MM.1S (cell line): ENCODE measurements at regions not wholly inside any gene's neighbourhood (a gene's known extent, or its start where the extent isn't known, plus 50 kb on each side); places are given as distances from the start of the nearest gene placed in this dataset.

ENCODE experiments used
- DNase-seq: peaks from one replicate; pipeline ENCODE4 v3.0.0-alpha.2; 2015
- H2AFZ ChIP-seq: fragments of 300-600 bp; sonication (generic); 2 replicates; pipeline ENCODE4 v1.6.0; 2016; ENCODE audit warnings: antibody characterized with exemption, low read length
- H3F3A ChIP-seq: fragments of 300-600 bp; sonication (generic); 2 replicates; pipeline ENCODE4 v1.6.1; 2016; ENCODE audit warnings: mild to moderate bottlenecking, antibody characterized with exemption, low read length, moderate library complexity, mixed read lengths; ENCODE audit not compliant: insufficient read depth
- H3K27ac ChIP-seq: fragments of 300-600 bp; sonication (generic); 2 replicates; pipeline ENCODE4 v1.5.1; 2016; ENCODE audit warnings: mild to moderate bottlenecking, low read length
- H3K27me3 ChIP-seq: fragments of 300-600 bp; sonication (generic); replicated peaks from 2 replicates; pipeline ENCODE4 v1.6.0; 2016; ENCODE audit warnings: low read length; ENCODE audit not compliant: insufficient read depth
- H3K36me3 ChIP-seq: fragments of 300-600 bp; sonication (generic); replicated peaks from 2 replicates; pipeline ENCODE4 v1.6.1; 2016; ENCODE audit warnings: mild to moderate bottlenecking, low read length, mixed read lengths; ENCODE audit not compliant: insufficient read depth
- H3K4me1 ChIP-seq: fragments of 300-600 bp; sonication (generic); 2 replicates; pipeline ENCODE4 v1.6.1; 2016; ENCODE audit warnings: low read length, mixed read lengths
- H3K4me2 ChIP-seq: fragments of 300-600 bp; sonication (generic); 2 replicates; pipeline ENCODE4 v1.6.0; 2016; ENCODE audit warnings: low read depth, low read length
- H3K4me3 ChIP-seq: fragments of 300-600 bp; sonication (generic); 2 replicates; pipeline ENCODE4 v1.5.1; 2016; ENCODE audit warnings: low read length, mixed read lengths
- H3K79me2 ChIP-seq: fragments of 300-600 bp; sonication (generic); 2 replicates; pipeline ENCODE4 v1.6.1; 2016; ENCODE audit warnings: mixed run types, low read length, mixed read lengths
- H3K9ac ChIP-seq: fragments of 300-600 bp; sonication (generic); 2 replicates; pipeline ENCODE4 v1.6.1; 2016; ENCODE audit warnings: low read length, mixed read lengths
- H3K9me2 ChIP-seq: fragments of 300-600 bp; sonication (generic); replicated peaks from 2 replicates; pipeline ENCODE4 v1.6.1; 2016; ENCODE audit warnings: mild to moderate bottlenecking, low read length, mixed read lengths; ENCODE audit not compliant: insufficient read depth
- H3K9me3 ChIP-seq: fragments of 300-600 bp; sonication (generic); replicated peaks from 2 replicates; pipeline ENCODE4 v1.6.1; 2016; ENCODE audit warnings: mild to moderate bottlenecking, low read length, mixed read lengths; ENCODE audit not compliant: insufficient read depth
- H4K20me1 ChIP-seq: fragments of 300-600 bp; sonication (generic); 2 replicates; pipeline ENCODE4 v1.6.1; 2016; ENCODE audit warnings: mild to moderate bottlenecking, low read length, moderate library complexity, mixed read lengths; ENCODE audit not compliant: insufficient read depth
- CTCF ChIP-seq: fragments of 300-600 bp; sonication (generic); IDR thresholded peaks from 2 replicates; pipeline ENCODE4 v1.5.1; 2016; ENCODE audit warnings: antibody characterized with exemption, low read length, mixed read lengths
- EZH2 ChIP-seq: fragments of 300-600 bp; sonication (generic); optimal IDR thresholded peaks from 2 replicates; pipeline ENCODE3; 2017; ENCODE audit warnings: low read depth, mild to moderate bottlenecking, antibody characterized with exemption, low read length, mixed read lengths
- EZH2phosphoT487 ChIP-seq: fragments of 300-600 bp; sonication (generic); IDR thresholded peaks from 2 replicates; pipeline ENCODE4 v1.6.1; 2018; ENCODE audit warnings: antibody characterized with exemption, low read length

- H3K9ac ChIP-seq = no peak overlapping the region
Measured at GRCh38 chr3:81301230-81301629, 460.2 kb downstream of the GBE1 start.

GRCh38 chr3:81300324-81300927, 461.0 kb downstream of the GBE1 start:
- Histone ChIP-seq H3K9me2 (no peaks in the 10 kb centered on the region), H3K27me3 (no peaks in the 10 kb centered on the region), H3K36me3 (no peaks in the 10 kb centered on the region), H3K4me1 (no peaks in the 10 kb centered on the region), H3K27ac (no peak overlapping the region), H3K4me3 (no peak overlapping the region), H3F3A (no peaks in the 10 kb centered on the region), H2AFZ (no peak overlapping the region), H3K79me2 (no peaks in the 10 kb centered on the region), H3K9me3 (no peaks in the 10 kb centered on the region), H3K9ac (no peak overlapping the region), H4K20me1 (no peaks in the 10 kb centered on the region), H3K4me2 (no peak overlapping the region)
- TF ChIP-seq EZH2phosphoT487 (no peak), CTCF (no peak), EZH2 (no peak)
- no peak for DNase-seq

More at GRCh38 chr3:81301230-81301629, 460.2 kb downstream of the GBE1 start:
- no peaks in the 10 kb centered on the region for H3K9me2 ChIP-seq
- H3K36me3 ChIP-seq = no peaks in the 10 kb centered on the region
- H2AFZ ChIP-seq = no peak overlapping the region
- no peaks in the 10 kb centered on the region for H3F3A ChIP-seq
- H3K27ac ChIP-seq = no peak overlapping the region
- DNase-seq = no peak
- TF ChIP-seq EZH2 (no peak), CTCF (no peak), EZH2phosphoT487 (no peak)
- no peaks in the 10 kb centered on the region for H4K20me1 ChIP-seq
- H3K4me2 ChIP-seq = no peak overlapping the region
- H3K27me3 ChIP-seq = no peaks in the 10 kb centered on the region
- no peaks in the 10 kb centered on the region for H3K9me3 ChIP-seq
- no peaks in the 10 kb centered on the region for H3K79me2 ChIP-seq
- H3K4me3 ChIP-seq = no peak overlapping the region
- no peaks in the 10 kb centered on the region for H3K4me1 ChIP-seq

GRCh38 chr3:81299481-81299880, 462.0 kb downstream of the GBE1 start:
- DNase-seq = no peak
- Histone ChIP-seq H3K4me3 (no peak overlapping the region), H3K9ac (no peak overlapping the region), H2AFZ (no peak overlapping the region), H3K27ac (no peak overlapping the region), H3K27me3 (no peaks in the 10 kb centered on the region), H3K9me2 (no peaks in the 10 kb centered on the region), H3F3A (no peaks in the 10 kb centered on the region), H4K20me1 (no peaks in the 10 kb centered on the region), H3K36me3 (no peaks in the 10 kb centered on the region), H3K79me2 (no peaks in the 10 kb centered on the region), H3K9me3 (no peaks in the 10 kb centered on the region), H3K4me1 (no peaks in the 10 kb centered on the region), H3K4me2 (no peak overlapping the region)
- TF ChIP-seq EZH2phosphoT487 (no peak), EZH2 (no peak), CTCF (no peak)
